GM19240 (cell line): ENCODE measurements at regions not wholly inside any gene's neighbourhood (a gene's known extent, or its start where the extent isn't known, plus 50 kb on each side); places are given as distances from the start of the nearest gene placed in this dataset.
"Not testable (repeated sequence)": the region's sequence is repeated elsewhere in the genome, so short reads cannot be mapped to it uniquely, and the experiment has no call there.

Source experiments
- DNase-seq: peaks from one replicate; pipeline ENCODE4 v3.0.0; 2011; ENCODE audit warnings: low spot score; ENCODE audit not compliant: insufficient read length

DNA sequence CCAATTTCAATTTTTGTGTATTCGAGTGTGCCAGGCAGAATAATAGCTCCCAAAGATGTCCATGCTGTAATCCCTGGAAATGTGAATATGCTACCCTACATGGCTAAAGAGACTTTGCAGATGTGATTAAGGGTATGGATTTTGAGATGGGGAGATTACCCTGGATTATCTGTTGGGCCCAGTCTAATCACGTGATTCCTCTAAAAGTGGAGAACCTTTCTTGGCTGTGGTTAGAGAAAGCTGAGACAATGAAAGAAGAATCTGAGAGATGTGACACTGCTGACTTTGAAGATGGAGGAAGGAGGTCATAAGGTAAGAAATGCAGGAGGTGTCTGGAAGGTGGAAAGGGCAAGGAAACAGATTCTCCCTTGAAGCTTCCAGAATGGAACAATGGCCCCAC lies 503.5 kb upstream of the PITX2 start:
- DNase-seq: no peak

DNA sequence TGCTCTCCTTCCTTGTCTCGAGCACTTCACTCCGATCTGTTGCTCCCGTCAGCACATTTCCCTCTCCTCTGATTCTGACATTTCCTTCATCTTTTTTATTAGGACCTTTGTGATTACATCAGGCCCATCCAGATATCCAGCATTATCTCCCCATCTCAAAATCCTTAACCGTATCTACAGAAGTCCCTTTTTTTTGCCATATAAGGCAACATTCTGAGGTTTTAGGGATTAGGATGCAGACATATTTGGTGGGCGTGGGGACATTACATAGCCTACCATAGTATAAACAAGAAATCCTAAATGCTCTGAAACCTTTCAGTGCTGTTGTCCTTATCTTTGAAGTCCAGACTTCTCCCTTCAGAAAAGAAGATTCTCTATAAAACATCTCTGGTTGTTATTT lies 505.0 kb upstream of the PITX2 start:
- no peak for DNase-seq

DNA sequence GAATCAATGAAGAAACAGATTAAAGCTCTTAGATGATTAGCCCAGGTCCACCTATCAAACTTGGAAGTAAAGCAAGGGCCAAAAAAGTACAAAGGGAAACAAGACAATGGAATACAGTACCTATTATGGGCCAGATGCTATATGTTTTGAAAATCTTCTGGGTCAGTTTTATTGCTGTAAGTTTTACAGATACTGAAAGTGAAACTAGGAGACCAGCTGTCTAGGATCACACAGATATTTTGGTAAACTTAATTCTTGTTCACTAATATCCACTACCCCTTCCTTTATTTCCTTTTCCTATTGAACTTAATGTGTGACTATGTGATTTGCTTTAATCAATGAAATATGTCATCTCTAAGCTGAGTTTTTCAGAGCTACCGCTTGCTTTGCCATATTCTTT lies 505.4 kb upstream of the PITX2 start:
- DNase-seq: no peak

DNA sequence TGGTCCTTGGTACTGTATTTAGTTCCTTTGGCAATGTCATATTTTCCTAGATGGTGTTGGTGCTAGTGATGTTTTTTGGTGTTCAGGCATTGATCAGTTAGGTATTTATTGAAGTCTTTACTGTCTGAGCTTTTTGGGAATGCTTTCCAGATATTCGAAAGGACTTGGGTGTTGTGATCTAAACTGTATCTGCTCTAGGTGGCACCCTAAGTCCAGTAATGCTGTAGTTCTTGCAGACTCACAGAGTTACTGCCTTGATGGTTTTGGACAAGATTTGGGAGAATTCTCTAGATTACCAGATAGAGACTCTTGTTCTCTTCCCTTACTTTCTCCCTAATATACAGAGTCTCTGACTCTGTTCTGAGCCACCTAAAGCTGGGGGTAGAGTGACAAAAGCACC lies 513.6 kb upstream of the PITX2 start:
- no peak for DNase-seq

DNA sequence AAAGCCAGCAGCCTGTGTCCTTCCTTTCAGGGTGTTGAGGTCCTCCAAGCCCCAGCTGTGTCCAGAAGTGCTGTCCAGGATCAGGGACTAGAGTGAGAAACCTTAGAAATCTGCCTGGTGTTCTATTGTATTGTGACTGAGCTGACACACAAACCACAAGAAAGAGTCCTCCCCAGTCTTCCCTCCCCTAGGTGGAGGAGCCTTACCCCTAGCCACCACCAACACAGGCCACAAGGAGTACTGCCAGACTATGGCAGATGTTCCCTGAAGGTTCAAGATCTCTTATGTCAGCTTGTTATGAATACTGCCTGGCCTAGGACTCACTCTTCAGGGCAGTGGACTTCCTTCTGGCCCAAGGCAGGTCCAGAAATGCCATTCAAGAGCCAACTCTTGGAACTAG lies 514.1 kb upstream of the PITX2 start:
- DNase-seq: no peak

DNA sequence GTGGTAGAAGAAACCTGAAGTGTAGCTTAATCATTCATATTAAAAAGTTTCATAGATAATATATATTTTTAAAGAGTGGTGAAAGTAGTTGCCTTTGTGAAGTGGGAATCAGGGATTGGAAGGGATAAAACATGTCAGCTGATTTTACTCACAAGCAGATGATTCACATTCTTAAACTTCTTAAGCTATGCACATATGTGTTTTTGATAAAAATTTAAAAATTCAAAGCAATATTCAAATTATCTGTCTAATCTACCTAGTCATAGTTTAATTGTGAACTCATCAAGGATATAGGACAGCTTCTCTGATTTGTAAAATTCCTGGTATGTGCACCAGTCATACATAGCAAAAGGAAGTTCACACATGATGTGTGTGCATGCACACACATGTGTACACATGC lies 520.6 kb upstream of the PITX2 start:
- no peak for DNase-seq

DNA sequence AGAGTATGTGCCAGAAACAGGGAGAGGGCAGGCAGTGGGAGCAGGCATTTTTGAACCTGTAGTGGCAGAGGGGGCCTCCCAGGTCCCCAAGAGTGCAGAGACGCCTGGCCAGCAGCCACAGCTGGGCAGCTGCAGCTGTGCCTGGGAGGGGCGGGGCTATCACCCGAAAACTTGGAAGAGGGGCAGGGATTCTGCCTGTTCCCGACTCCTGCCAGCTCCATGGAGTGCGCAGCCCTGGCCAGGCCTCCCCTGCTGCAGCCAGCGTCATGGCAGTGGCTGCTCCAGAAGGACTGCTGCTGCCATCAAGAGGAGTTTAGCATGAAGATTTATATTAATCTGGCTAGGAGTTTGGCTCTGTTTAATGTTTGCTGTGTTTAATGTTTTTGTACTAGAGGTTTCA lies 532.1 kb upstream of the PITX2 start:
- DNase-seq: no peak

DNA sequence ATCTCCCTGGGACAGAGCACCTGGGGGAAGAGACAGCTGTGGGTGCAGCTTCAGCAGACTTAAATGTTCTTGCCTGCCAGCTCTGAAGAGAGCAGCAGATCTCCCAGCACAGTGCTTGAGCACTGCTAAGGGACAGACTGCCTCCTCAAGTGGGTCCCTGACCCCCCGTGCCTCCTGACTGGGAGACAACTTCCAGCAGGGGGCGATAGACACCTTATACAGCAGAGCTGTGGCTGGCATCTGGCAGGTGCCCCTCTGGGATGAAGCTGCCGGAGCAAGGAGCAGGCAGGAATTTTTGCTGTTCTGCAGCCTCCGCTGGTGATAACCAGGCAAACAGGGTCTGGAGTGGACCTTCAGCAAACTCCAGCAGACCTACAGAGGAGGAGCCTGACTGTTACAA lies 541.7 kb upstream of the PITX2 start:
- not testable (repeated sequence) for DNase-seq

DNA sequence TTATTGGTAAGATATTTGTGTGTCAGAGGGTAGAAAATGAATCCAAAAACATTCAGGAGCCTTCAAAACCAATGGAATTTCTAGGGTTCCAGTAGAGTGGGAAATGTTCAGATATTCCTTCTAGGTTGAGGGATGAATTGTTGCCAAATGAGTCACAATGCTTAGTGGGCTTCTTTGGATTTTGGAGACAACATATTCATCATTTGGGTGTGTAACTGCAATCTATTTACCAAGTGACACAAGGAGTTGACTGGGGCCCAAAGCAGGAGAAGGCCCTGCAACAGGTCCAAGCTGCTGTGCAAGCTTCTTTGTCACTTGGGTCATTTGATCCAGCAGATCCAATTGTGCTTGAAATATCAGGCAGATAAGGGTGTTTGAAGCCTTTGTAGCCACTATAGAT lies 551.5 kb upstream of the PITX2 start:
- DNase-seq: no peak

DNA sequence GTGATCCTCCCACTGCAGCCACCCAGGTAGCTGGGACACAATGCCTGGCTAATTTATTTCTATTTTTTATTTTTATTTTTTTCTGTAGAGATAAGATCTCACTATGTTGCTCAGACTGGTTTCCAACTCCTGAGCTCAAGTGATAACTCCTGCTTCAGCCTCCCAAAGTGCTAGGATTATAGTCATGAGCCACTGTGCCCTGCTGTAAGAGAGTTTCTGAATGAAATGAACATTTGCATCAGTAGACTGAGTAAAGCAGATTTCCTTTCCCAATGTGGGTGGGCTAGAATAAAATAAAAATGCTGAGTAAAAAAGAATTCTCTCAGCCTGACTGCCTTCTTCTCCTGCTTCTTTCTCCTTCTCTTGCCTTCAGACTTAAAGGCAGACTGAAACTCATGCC lies 555.4 kb upstream of the PITX2 start:
- DNase-seq: no peak

DNA sequence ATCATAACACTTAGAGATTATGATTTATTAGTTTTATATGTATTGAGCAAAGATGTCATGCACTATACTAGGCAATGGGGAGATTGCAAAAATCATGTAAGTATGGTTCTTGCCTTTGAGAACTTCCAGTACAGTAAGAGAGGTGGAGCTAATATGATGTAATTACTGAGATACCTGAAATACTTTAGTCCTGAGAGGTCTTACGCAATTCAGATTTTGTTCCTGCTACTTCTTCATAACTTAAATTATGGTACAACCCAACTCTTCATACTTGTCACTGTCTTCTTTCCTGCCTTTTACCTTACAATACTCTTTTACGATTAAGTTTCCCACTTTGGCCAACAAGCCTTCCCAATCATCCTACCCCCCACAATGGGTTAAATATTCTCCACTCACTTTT lies 564.2 kb upstream of the PITX2 start:
- DNase-seq: no peak

DNA sequence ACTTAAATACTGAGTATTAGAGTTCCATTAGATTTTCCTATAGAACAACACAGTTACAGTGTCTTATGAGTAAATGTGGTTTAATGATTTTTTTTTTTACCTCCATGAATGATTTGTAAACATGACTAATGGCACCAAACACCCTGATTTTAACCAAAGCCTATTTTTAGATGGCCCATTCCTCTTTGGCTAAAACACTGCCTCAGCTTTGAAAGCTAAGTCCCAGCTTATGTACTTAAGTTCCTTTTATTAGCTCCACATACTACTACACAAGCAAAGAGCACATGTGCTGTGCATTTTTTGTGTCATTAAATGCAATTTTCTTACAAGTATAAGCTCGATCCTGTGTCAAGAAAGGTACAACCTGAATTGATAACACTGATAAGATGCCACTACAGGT lies 575.6 kb upstream of the PITX2 start:
- no peak for DNase-seq

DNA sequence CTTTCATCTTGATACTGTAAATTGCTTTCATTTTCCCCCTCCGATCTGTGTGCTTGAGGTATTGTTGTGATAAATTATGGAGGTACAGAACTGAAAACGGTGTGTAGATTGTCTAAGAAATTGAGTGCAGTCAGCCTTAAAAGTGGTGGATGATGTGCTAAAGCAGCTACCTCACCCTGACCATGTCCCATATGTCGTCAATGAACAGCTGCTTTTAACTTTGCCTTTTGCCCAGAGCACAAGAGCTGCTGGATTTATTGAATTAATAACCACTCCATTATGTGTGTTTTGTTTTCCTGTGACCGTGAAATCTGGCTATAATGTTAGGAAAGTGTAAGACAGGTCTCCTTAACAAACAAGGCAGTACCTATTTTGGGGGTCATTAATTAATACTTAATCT lies 581.9 kb upstream of the PITX2 start:
- DNase-seq: no peak

DNA sequence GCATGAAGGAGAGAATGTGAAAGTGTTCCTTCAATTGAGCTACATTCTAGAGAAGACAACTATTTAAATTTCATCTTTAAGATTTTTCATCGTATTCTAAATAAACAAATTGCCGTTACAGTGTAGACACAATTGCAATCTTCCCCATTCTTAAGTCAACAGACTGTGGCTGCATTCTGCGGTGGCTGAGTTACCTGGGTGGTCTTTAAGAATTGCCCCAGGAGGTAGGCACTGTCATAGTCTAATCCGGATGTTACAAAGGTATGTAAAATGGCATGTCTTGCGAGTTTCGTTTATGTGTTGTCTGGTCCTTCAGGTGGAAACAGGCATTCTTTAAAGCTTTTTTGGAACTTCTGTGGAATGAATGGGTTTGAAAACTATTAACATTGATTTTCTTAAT lies 586.1 kb upstream of the PITX2 start:
- no peak for DNase-seq

DNA sequence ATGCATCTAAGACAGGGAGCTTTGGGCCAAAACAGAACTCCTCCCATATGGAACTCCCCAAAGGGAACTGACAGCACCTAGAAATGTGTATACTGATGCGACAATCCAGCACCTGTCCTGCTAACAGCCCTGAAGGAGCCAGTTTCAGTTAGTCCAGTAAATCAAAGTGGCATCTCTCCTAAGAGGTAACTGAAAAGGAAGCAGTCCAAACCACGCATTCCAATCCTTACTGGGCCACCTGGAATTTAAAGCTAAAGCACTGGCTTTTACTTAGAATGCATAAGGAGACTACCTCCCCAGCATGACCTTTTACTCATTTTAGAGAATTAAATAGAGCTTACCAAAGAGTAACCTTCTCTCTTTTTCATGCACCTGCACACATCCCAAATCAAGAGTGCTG lies 586.8 kb upstream of the PITX2 start:
- DNase-seq: no peak

DNA sequence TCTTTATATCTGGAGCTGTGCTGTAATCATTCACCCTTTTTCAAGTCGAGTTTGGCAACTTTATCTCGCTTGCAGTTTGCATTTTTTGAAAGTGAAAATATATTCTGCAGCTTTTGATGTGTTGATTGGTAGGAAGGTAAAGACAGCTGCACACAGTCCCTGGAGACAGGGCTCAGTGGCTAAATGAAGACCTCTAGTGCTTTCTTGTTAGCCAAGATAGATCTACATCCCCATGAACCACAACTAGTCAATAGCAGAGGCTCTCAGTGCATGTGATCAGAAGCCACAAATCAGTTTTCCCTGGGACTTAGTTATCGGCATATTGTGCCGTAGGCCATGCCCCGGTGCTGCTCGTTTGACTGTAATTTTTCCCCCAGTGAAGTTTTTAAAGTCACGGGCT lies 587.7 kb upstream of the PITX2 start:
- DNase-seq: no peak

DNA sequence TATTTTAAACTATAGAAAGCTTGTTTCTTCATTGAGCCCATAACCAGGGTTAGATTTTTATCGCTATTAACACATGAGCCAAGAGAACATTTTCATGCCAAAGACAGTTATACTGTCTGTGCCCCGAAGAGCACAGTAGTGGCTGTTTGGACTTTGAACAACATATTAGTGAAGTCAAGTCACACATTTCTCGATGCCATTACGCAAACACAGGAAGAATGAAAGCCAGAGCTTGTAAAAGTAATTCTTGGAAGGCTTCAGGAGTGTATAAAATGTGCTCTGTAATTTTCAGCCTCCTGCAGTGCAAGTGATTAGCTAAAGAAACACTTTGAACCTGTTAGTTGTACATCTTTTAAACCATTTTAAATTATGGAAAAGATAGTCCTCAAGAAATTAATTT lies 590.7 kb upstream of the PITX2 start:
- DNase-seq: no peak

DNA sequence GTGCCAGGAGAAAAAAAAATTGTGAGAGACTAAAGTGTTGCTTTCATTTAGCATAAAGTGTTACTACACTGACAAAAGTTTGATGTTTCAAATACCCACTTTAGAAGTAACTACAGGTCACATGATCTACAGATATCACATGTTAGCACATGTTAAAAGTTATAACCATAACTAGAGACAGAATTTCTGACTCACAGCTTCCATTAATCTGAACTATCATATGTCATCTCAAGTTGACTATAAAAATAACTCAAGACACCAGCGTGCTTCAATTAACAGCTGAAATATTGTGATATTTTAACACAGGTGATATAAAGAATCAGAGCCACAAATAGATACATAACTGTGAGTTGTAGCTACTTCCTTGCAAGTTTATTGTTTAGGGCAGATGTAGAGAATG lies 591.5 kb upstream of the PITX2 start:
- no peak for DNase-seq

DNA sequence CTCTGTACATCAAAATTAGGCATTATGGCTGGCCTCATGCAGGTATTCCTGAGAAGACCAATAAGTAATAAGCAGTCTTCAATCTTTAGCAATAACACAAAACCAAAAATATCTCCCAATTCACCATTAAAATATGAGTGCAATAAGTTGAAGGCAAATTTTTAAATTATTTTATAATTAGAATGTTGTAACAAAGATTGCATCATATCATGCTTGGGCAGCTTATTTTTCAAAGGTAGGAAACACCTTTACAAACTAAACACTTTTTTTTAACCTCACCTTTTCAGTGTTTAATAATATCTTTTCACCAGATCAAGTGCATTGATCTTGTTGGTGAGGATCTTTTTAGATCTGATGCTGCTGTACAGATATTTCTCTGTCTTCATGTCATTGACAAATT lies 592.9 kb upstream of the PITX2 start:
- DNase-seq: no peak

DNA sequence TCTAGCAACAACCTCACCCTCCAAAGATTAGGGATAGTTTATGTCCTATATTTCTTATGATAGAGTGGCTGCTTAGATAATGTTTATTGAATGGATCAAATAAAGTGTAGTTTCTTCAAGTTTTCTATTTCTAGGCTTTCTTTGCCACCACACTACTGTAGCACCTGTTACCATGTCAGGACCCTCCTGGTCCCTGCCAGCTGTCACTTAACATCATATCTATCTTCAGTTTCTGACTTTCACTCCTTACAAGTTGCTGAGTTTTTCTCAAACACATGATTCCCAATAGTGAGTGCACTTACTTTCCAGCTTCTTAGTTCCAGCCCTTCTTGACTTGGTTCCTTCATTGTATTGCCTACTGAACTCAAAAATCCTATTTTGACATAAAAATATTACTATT lies 593.9 kb upstream of the PITX2 start:
- DNase-seq: no peak

DNA sequence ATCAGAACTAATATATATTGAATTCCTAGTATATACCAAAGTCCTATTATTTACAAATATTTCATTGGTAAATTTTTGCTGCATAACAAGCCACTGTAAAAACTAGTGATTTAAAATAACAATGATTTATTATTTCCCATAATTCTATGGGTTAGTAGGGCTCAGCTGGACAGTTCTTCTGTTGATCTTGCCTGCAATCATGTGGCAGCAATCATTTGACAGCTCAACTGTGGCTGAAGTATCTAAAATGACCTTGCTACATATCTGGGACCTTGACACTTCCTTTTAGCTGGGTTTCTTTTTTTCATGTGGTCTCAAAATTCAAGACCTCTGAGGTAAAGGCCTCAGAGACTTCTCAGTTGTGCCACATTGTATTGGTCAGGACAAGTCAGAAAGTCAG lies 598.5 kb upstream of the PITX2 start:
- no peak for DNase-seq

DNA sequence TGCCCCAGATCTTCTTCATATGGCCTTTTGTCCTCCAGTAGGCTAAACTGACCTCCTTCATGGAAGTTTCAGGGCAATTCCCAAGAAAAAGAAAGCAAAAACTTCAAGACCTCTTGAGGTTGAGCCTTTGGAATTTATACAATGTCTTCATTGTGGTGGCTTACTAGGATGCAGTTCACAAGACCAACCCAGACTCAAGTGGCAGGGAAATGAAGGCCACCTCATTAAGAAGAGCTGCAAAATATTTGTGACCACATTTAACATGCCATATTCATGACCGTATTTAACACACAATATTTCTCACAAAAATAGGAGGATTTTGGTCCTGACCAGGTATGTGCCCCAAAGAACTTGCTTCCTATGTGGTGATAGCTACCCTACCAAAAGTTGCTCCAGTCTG lies 605.5 kb upstream of the PITX2 start:
- no peak for DNase-seq

DNA sequence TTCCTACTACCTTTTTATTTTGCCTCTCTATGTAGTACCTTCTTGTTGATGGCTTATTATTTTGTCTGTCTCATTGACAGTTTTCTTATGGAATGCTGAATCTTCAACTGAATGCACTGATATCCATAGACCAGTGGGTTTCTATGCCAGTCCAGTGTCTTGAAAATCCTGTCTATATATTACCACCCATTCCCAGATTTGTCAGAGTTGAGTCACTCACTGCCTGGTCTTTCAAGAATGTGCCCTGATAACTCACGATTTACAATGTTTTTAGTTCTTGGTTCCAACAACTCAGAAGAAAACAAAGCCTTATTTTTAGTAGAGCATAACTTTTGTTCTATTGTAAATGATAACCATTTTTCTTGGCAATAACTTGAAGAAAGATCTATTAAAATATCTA lies 606.0 kb upstream of the PITX2 start:
- DNase-seq: no peak

DNA sequence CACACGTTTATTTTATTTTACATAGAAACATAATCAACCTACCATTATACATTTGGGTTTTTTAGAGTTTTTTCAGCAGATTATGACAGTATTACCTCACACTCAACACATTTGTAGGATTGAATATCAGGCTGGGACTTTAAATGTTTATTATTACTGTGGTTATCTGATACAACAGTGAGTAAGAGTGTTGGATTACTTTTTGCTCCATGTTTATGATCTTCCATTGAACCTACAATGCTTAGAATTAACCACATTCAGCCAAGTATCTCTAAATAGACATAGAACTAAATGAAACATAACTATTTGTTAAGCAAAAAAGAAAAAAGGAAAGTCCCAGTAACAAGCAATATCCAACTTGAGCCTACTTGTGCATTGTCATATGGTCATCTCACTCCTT lies 607.4 kb upstream of the PITX2 start:
- DNase-seq: no peak

DNA sequence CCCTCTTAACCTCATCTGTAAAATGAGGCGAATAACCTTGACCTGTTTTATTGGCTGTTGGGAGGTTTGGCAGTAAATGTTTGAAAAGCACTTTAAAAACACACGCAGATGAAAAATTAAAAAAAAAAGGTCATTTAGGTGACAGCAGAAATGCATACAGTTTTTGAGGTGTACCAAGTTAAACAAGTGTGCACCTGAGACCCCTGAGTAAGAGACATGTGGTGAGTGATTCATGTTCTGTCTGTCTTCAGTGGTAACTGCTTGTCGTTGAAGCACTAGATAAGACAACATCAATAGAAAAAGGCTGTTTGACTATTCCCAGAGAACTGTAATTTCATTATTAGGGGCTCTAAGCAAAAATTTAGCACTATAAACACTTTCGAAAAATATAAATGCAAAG lies 608.4 kb upstream of the PITX2 start:
- no peak for DNase-seq
